SK-N-SH (cell line): ENCODE measurements at regions not wholly inside any gene's neighbourhood (a gene's known extent, or its start where the extent isn't known, plus 50 kb on each side); places are given as distances from the start of the nearest gene placed in this dataset.

Experiments used
- CTCF ChIA-PET: fragments of 300-600, 350-600 bp; formaldehyde crosslinking; extraction: SDS; loops from one replicate; lab custom pipeline; 2021; lab: Yijun Ruan, JAX
- POLR2A ChIA-PET: fragments of 350-600 bp; sonication (Branson Sonifier 250); formaldehyde crosslinking; extraction: SDS; loops from one replicate; lab custom pipeline; 2020; ENCODE audit warnings: antibody characterized with exemption, inconsistent platforms; lab: Yijun Ruan, JAX
- DNase-seq: peaks from one replicate; pipeline ENCODE4 v3.0.0; 2012
- H2AFZ ChIP-seq: fragments of 200-600 bp; sonication (generic); 2 replicates; pipeline ENCODE4 v1.8.1; 2016; ENCODE audit warnings: antibody characterized with exemption, mild to moderate bottlenecking, low read depth
- H3F3A ChIP-seq: fragments of 200-600 bp; sonication (generic); replicated peaks from 2 replicates; pipeline ENCODE3; 2016; ENCODE audit warnings: antibody characterized with exemption, mild to moderate bottlenecking; ENCODE audit not compliant: insufficient read depth
- H3K27ac ChIP-seq, 2 experiments: fragments of 200-500 bp in 1 of 2; fragments of 200-600 bp in 1 of 2; sonication (Bioruptor generic) in 1 of 2; sonication (generic), shearing (Covaris generic) in 1 of 2; 2 replicates each; pipeline versions ENCODE4 v1.5.1 to v1.6.1; 2014 to 2016; ENCODE audit warnings: low read depth in 2 of 2, inconsistent platforms in 1 of 2, low read length in 1 of 2, mild to moderate bottlenecking in 1 of 2, mixed read lengths in 1 of 2
- H3K27me3 ChIP-seq: fragments of 200-600 bp; sonication (generic), shearing (Covaris generic); 2 replicates; pipeline ENCODE4 v1.6.1; 2016; ENCODE audit warnings: mixed run types; ENCODE audit not compliant: insufficient read depth
- H3K36me3 ChIP-seq, 2 experiments: fragments of 200-500 bp in 1 of 2; fragments of 200-600 bp in 1 of 2; sonication (Bioruptor generic) in 1 of 2; sonication (generic) in 1 of 2; replicated peaks in 1 of 2; 2 replicates each; pipeline versions ENCODE3 to v1.5.1; 2014 to 2016; ENCODE audit warnings: low read length in 1 of 2, mild to moderate bottlenecking in 1 of 2; ENCODE audit not compliant: insufficient read depth in 2 of 2, control insufficient read depth in 1 of 2
- H3K4me1 ChIP-seq, 2 experiments: fragments of 200-500 bp in 1 of 2; fragments of 200-600 bp in 1 of 2; sonication (Bioruptor generic) in 1 of 2; sonication (generic), shearing (Covaris generic) in 1 of 2; 2 replicates each; pipeline versions ENCODE4 v1.5.1 to v1.6.1; 2014 to 2016; ENCODE audit warnings: low read depth in 1 of 2, low read length in 1 of 2, mixed run types in 1 of 2; ENCODE audit not compliant: insufficient read depth in 2 of 2, control insufficient read depth in 1 of 2
- H3K4me2 ChIP-seq: fragments of 200-600 bp; sonication (generic), shearing (Covaris generic); 2 replicates; pipeline ENCODE4 v1.6.1; 2017; ENCODE audit warnings: mixed run types
- H3K4me3 ChIP-seq, 2 experiments: fragments of 200-500 bp in 1 of 2; fragments of 200-600 bp in 1 of 2; sonication (Bioruptor generic) in 1 of 2; sonication (generic), shearing (Covaris generic) in 1 of 2; 2 replicates each; pipeline versions ENCODE4 v1.5.1 to v1.8.1; 2014 to 2016; ENCODE audit warnings: low read depth in 2 of 2, inconsistent platforms in 1 of 2, low read length in 1 of 2, mild to moderate bottlenecking in 1 of 2, mixed read lengths in 1 of 2, moderate library complexity in 1 of 2
- H3K79me2 ChIP-seq: fragments of 200-600 bp; sonication (generic); 2 replicates; pipeline ENCODE4 v1.8.1; 2017; ENCODE audit warnings: mild to moderate bottlenecking; ENCODE audit not compliant: insufficient read depth
- H3K9ac ChIP-seq: fragments of 200-600 bp; sonication (generic); 2 replicates; pipeline ENCODE4 v1.6.1; 2017; ENCODE audit warnings: mixed run types
- H3K9me2 ChIP-seq: fragments of 200-600 bp; sonication (generic); 2 replicates; pipeline ENCODE4 v1.6.1; 2017; ENCODE audit warnings: mixed run types
- H3K9me3 ChIP-seq: fragments of 200-600 bp; sonication (generic); 2 replicates; pipeline ENCODE4 v1.6.1; 2017; ENCODE audit warnings: mixed run types, mild to moderate bottlenecking, moderate library complexity
- H4K20me1 ChIP-seq: fragments of 200-600 bp; sonication (generic); 2 replicates; pipeline ENCODE4 v1.6.1; 2017; ENCODE audit warnings: mild to moderate bottlenecking, mixed run types; ENCODE audit not compliant: insufficient read depth
- EP300 ChIP-seq, 2 experiments: IDR thresholded peaks; 2 replicates each; pipeline versions ENCODE4 v1.4.0 to v1.6.1; 2012; ENCODE audit warnings: borderline replicate concordance in 1 of 2, low read depth in 1 of 2, low read length in 1 of 2
- EZH2phosphoT487 ChIP-seq: fragments of 200-600 bp; sonication (generic); IDR thresholded peaks from 2 replicates; pipeline ENCODE4 v1.6.1; 2017; ENCODE audit warnings: low read depth, mixed run types, mild to moderate bottlenecking, antibody characterized with exemption, moderate library complexity, borderline replicate concordance
- FOSL2 ChIP-seq: IDR thresholded peaks from 2 replicates; pipeline ENCODE4 v1.4.0; 2012; ENCODE audit warnings: low read depth, mild to moderate bottlenecking, moderate library complexity, borderline replicate concordance
- FOXM1 ChIP-seq: IDR thresholded peaks from 2 replicates; pipeline ENCODE4 v1.4.0; 2012; ENCODE audit warnings: low read depth, mild to moderate bottlenecking
- GABPA ChIP-seq: IDR thresholded peaks from 2 replicates; pipeline ENCODE4 v1.4.0; 2012; ENCODE audit warnings: low read depth, mild to moderate bottlenecking
- GATA2 ChIP-seq: sonication (generic); formaldehyde crosslinking; IDR thresholded peaks from 2 replicates; pipeline ENCODE4 v1.5.0; 2020; ENCODE audit warnings: mild to moderate bottlenecking, missing genetic modification reagents
- JUND ChIP-seq: IDR thresholded peaks from 2 replicates; pipeline ENCODE4 v1.4.0; 2012
- MXI1 ChIP-seq: IDR thresholded peaks from 2 replicates; pipeline ENCODE4 v1.6.1; 2012; ENCODE audit warnings: mild to moderate bottlenecking, low read depth, low read length, improper control_type of control experiment
- PBX3 ChIP-seq: IDR thresholded peaks from 2 replicates; pipeline ENCODE4; 2012
- RCOR1 ChIP-seq: fragments of 150-350 bp; IDR thresholded peaks from 2 replicates; pipeline ENCODE4 v1.6.1; 2017; ENCODE audit warnings: antibody characterized with exemption, low read length
- RXRA ChIP-seq: IDR thresholded peaks from 2 replicates; pipeline ENCODE4 v1.4.0; 2012; ENCODE audit warnings: low read depth, mild to moderate bottlenecking, borderline replicate concordance
- SMC3 ChIP-seq: IDR thresholded peaks from 2 replicates; pipeline ENCODE4 v1.6.1; 2012; ENCODE audit warnings: low read depth, low read length, improper control_type of control experiment
- TCF12 ChIP-seq: IDR thresholded peaks from 2 replicates; pipeline ENCODE4 v1.4.0; 2012
- WGBS: methylation state at CpG from one replicate; pipeline ENCODE4 v1.1.6; 2017; ENCODE audit warnings: low lambda C conversion rate; 5-methylcytosine and 5-hydroxymethylcytosine counted together
- TF ChIP-seq, protein P1 (sequence below): fragments of 150-350 bp; IDR thresholded peaks from 2 replicates; pipeline ENCODE4 v1.6.1; 2017; ENCODE audit warnings: antibody characterized with exemption, low read length, low read depth, borderline replicate concordance
- TF ChIP-seq, protein P2 (sequence below): IDR thresholded peaks from 2 replicates; pipeline ENCODE4 v1.4.0; 2012; ENCODE audit warnings: low read depth, borderline replicate concordance

DNA sequence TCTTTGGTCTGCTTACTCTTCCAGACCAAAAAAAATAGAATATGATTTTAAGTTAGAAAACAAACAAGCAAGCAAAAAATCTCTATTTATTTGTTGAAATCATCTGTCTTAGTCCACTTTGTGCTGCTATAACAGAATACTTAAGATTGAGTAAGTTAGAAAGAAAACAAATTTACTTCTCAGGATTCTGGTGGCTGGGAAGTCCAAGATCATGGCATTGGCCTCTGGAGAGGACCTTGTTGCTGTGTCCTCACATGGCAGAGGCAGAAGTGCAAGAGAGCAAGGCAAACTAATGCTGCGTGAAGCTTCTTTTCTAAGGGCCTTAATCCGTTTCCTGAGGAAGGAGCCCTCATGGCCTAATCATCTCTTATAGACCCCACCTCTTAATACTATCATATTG, 156.2 kb downstream of the SPP2 start:
- Histone ChIP-seq H3K9ac (no peak overlapping the region), H4K20me1 (no peaks in the 10 kb centered on the region), H3K27me3 (no peaks in the 10 kb centered on the region), H3K27ac (no peak overlapping the region), H3K4me2 (no peak overlapping the region), H3K79me2 (no peaks in the 10 kb centered on the region), H3K9me2 (no peaks in the 10 kb centered on the region), H3K4me1 (peaks cover 0 to 8% of the 10 kb centered on the region in 2 experiments; a peak in 1 of 4 replicates), H3K36me3 (no peaks in the 10 kb centered on the region), H3K4me3 (no peak overlapping the region), H2AFZ (no peak overlapping the region), H3K9me3 (peaks cover 8% of the 10 kb centered on the region; the same call in 1 of the 2 replicates), H3F3A (peaks cover 34% of the 10 kb centered on the region)
- no peak for DNase-seq
- ChIA-PET CTCF (no interaction called here), POLR2A (no interaction called here)
- TF ChIP-seq GATA2 (CRISPR knock-in tag) (no peak), RCOR1 (no peak), SMC3 (no peak), FOXM1 (no peak)
- TF ChIP-seq, protein P1, sequence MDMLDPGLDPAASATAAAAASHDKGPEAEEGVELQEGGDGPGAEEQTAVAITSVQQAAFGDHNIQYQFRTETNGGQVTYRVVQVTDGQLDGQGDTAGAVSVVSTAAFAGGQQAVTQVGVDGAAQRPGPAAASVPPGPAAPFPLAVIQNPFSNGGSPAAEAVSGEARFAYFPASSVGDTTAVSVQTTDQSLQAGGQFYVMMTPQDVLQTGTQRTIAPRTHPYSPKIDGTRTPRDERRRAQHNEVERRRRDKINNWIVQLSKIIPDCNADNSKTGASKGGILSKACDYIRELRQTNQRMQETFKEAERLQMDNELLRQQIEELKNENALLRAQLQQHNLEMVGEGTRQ: no peak
- WGBS: 100% methylated on average over 2 of the region's 2 CpGs

DNA sequence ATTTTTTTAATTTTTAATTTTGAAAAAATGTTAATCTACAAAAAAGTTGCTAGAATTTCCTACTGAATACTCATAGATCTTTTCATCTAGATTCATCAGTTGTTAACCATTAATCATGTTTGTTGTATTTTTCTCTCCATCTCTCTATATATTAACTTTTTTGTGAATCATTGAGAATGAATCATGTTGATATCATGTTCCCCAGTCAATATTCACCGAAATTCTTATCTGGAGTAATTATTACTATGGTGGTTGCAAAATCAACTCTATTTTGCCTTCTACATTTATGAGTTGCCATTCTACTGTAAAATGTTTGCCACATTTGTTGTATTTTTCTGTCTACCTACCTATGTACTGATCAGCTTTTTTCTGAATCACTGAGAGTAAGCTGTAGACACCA, 154.0 kb downstream of the SPP2 start:
- H3K36me3 ChIP-seq: no peaks in the 10 kb centered on the region
- H3K27me3 ChIP-seq: no peaks in the 10 kb centered on the region
- no peaks in the 10 kb centered on the region for H4K20me1 ChIP-seq
- no peaks in the 10 kb centered on the region for H3K9me2 ChIP-seq
- ChIA-PET CTCF (no interaction called here), POLR2A (no interaction called here)
- no peak overlapping the region for H3K4me2 ChIP-seq
- no peak for DNase-seq
- H3F3A ChIP-seq: peaks cover 34% of the 10 kb centered on the region
- H3K79me2 ChIP-seq: no peaks in the 10 kb centered on the region
- H3K4me3 ChIP-seq: no peak overlapping the region
- no peak for TF ChIP-seq MXI1
- peak; percentile 40; the same call in 1 of the 2 replicates for TF ChIP-seq TCF12
- TF ChIP-seq RXRA: no peak
- TF ChIP-seq, protein P2, sequence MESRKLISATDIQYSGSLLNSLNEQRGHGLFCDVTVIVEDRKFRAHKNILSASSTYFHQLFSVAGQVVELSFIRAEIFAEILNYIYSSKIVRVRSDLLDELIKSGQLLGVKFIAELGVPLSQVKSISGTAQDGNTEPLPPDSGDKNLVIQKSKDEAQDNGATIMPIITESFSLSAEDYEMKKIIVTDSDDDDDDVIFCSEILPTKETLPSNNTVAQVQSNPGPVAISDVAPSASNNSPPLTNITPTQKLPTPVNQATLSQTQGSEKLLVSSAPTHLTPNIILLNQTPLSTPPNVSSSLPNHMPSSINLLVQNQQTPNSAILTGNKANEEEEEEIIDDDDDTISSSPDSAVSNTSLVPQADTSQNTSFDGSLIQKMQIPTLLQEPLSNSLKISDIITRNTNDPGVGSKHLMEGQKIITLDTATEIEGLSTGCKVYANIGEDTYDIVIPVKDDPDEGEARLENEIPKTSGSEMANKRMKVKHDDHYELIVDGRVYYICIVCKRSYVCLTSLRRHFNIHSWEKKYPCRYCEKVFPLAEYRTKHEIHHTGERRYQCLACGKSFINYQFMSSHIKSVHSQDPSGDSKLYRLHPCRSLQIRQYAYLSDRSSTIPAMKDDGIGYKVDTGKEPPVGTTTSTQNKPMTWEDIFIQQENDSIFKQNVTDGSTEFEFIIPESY: no peak
- TF ChIP-seq JUND: peak; percentile 48; the same call in 1 of the 2 replicates
- no peak for TF ChIP-seq EZH2phosphoT487
- TF ChIP-seq FOSL2: peak; percentile 46; the same call in 1 of the 2 replicates
- TF ChIP-seq EP300 (IDR thresholded peaks at IDR 0.05; ENCODE audit: borderline replicate concordance in 1 of 2, low read depth in 1 of 2, low read length in 1 of 2): peak in 1 of 2 experiments; percentile 20; a peak in 1 of 4 replicates
- no peak for TF ChIP-seq GABPA
- peak; percentile 35; the same call in 1 of the 2 replicates for TF ChIP-seq PBX3
- peaks cover 8% of the 10 kb centered on the region; the same call in 1 of the 2 replicates for H3K9me3 ChIP-seq
- H3K27ac ChIP-seq: peak overlapping the region in 1 of 2 experiments; percentile 97; a peak in 3 of 4 replicates
- WGBS: 3% methylated on average over 1 of the region's 1 CpG
- H3K9ac ChIP-seq: no peak overlapping the region
- peaks cover 0 to 8% of the 10 kb centered on the region in 2 experiments; a peak in 2 of 4 replicates for H3K4me1 ChIP-seq
- no peak overlapping the region for H2AFZ ChIP-seq
